Stimulated activated CD4-positive, alpha-beta T cell treated with anti-CD3 and anti-CD28 coated beads, Interleukin-15, amount 100 ng/mL, for 1 hour (primary cell): ENCODE measurements at regions not wholly inside any gene's neighbourhood (a gene's known extent, or its start where the extent isn't known, plus 50 kb on each side); places are given as distances from the start of the nearest gene placed in this dataset.

Experiments used
- DNase-seq, 2 donors: peaks; one replicate each; pipeline ENCODE4 v3.0.0-alpha.2; 2020; ENCODE audit warnings: low read depth in 1 of 2, low spot score in 1 of 2

GRCh38 chr22:49075150-49075549, 752.5 kb downstream of the BRD1 start:
- DNase-seq, result no peak

DNA sequence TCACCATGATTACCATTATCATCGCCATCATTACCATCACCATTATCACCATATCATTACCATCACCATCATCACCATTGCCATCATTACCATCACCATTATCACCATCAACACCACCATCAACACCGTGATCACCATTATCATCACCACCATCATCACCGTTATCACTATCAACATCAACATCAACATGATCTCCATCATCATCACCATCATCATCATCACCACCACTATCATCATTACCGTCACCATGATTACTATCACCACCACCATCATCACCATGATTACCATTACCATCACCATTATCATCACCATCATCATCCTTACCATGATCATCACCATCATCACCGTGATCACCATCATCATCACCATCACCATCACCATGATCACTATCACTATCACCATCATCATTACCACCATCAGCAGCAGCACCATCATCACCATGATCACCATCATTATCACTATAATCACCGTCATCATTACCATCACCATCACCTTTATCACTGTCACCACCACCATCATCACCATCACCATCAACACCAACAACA, 753.7 kb downstream of the BRD1 start:
- no peak for DNase-seq

DNA sequence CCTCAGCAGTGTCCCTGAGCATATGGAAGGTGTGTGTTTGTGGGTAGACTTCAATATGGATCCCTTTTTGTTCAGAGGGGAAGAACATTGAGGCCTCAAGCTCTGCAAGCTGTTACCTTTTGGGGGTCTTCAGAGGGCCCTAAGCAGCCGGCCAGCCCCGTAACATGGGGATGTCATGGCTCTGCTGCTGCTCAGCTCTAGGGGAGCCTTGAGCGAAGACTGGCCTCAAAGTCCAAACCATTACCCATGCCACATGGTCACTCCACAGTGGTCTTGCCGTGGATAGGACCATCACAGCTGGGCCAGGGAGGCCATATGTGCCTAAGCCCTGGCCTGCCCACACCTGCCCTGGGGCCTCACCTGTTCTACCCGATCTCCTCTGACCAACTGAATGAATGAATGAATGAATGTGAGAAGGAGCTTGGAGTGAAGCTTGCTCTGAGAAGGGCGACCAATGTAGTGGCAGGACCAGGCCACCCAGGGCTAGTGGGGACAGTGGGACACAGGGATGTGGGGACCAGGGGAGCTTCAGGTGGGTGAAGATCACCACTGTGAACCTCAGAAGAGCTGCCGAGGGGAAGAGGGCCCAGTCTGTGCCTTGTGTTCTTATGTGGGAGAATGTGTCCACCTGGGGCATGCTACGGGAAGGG, 754.6 kb downstream of the BRD1 start:
- no peak for DNase-seq

DNA sequence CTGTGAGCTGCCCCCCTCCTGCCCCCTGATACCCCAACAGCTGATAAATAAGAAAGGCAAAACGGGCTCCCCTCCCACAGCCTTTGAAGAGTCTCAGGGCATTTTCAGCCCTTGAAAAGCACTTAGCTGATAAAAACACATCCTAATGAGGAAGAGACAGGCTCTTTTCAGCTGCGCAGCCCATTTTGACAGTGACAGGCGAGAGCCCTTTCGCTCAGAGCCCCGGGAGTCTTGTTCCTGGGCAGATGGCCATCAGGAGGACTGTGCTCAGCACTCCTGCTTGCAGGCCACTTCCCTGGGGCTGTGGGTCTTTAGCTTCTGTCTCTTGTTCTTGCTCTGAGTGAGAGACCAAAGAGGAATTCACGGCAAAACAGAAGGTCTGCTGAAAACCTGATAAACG, 757.2 kb downstream of the BRD1 start:
- DNase-seq, result no peak

GRCh38 chr22:49068861-49069500, 758.7 kb downstream of the BRD1 start:
- no peak for DNase-seq

- DNase-seq, result no peak
Observed at GRCh38 chr22:49067504-49067903, 760.2 kb downstream of the BRD1 start.

- no peak for DNase-seq
Observed at GRCh38 chr22:49066619-49067018, 761.1 kb downstream of the BRD1 start.

DNA sequence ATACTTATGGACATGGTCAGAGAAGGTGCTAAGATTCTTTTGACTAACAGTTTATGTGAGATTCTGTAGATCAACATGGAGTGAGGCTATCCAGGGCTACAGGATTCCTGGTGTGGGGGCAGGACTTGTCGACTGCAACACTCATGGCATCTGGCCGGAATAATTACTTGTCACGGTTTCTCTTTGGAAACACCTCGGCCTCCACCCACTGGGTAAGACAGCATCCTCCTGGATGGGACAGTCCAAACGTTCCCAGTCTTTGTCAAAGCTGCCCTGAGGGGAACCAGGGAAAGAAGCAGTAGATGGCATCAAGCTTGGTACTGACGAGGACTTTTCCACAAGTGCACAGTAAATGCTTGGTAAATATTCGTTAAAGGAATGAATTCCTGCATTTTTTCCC, 762.8 kb downstream of the BRD1 start:
- DNase-seq, result no peak

- no peak for DNase-seq
Observed at GRCh38 chr22:49063545-49063890, 764.2 kb downstream of the BRD1 start.

GRCh38 chr22:49062802-49063544, 764.7 kb downstream of the BRD1 start:
- DNase-seq, result no peak

DNA sequence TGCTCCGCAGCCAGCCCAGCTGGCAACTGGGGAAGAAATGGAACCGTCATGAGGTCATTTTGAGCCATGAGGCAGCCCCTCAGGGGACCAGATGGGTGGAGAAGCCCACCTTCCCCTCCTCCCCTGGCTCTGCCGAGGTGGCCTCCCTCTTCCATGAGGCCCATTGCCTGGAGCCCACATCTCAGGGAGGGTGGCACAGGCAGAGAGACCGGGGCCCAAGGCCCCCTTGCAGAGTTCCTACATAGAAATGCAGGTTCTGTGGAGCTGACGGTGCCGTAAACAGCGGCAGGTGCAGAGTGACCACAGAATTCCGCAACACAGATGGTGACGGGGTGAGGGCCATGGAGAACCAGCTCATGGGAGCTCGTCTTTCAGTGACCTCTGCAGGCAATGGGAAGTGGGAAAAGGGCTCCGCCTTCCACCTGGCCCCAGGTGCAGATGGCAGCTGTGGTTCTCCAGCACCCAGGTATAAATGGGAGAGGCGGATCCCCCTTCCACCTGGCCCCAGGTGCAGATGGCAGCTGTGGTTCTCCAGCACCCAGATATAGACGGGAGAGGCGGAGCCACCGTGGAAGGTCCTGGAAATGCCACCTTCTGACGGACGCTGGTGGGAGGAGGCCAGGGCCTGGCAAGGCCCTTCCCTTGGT, 765.4 kb downstream of the BRD1 start:
- no peak for DNase-seq

GRCh38 chr22:49057910-49058309, 769.8 kb downstream of the BRD1 start:
- no peak for DNase-seq

- no peak for DNase-seq
Observed at GRCh38 chr22:49056301-49056700, 771.4 kb downstream of the BRD1 start.

GRCh38 chr22:49055406-49055805, 772.3 kb downstream of the BRD1 start:
- DNase-seq, result no peak

DNA sequence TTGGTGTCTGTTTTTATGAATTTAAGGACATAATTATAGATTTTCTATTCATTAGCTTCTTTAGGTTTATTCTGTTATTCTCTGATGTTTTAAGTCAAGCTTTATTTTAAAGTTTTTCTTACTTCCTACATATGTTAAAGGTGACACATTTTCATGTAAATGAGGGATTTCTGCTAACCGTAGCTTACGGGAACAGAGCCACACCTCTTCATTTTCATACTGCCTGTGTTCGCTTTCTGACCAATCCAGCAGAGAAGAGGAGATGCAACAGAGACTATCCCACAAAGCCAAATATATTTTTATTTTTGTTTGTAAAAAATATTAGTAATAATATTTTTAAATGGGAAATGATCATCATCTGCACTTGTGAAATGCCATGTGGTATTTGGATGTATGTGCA, 774.1 kb downstream of the BRD1 start:
- no peak for DNase-seq

DNA sequence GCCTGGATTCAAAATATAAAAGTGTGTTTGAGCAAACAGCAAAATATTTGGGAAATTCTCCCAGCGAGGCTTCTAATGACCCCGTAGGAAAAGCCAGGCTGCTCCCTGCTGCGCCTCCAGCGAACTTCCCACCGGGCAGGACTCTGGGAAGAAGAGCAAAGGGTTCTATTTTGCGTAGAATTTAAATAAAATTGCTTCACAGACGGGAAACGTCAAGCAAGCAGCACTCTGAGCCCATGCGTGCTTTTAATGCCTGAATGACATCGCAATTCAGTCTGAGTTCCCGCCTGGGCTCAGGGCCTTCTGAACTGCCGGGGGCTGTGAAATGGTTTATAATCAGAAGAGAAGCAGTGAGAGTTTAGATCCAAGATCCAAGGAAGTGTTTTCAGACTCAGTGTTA, 775.1 kb downstream of the BRD1 start:
- no peak for DNase-seq

DNA sequence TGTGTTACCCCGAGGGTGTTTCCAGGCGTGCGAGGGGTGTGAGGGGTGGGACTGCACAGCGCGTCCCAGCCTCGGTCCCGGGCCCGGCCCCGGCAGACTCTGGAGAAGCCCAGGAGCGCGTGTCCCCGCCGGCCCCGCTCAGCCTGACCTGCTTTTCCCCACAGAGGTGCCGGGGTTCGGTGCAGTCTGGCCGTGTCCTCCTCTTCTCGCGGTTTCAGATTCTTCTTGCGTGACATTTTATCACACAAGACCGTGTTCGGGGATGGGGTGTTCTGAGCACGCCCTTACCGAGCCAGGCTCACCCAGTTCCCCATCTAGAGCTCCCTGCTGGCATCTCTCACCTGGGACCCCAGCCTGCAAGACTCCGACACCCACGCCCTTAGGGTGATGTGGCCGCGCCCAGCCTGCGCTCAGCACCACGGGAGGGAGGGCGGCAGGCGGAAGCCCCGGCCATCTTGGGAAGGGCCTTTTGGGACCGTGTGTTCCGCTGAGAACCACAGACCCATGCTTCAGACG, 775.6 kb downstream of the BRD1 start:
- DNase-seq, result peak in 1 of 2 donors; percentile 15

GRCh38 chr22:49051491-49052022, 776.1 kb downstream of the BRD1 start:
- DNase-seq, result no peak

DNA sequence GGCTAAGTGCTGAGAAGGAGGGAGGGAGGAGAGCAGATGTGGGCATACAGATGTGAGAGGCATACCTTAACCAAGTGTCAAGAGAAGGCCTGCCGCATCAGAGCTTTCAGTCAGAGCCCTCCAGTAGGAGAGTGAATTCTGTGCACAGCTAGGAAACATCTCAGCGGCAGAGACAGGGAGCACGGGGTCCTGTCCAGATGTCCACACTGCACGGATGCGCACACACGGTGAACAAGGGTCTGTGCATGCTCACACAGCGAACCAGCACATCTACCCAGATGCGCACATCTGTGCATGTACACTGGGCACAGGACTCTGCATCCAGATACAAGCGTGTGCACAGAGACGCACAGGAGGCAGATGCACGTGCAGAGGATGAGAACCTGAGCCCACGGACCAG, 778.0 kb downstream of the BRD1 start:
- DNase-seq, result no peak

DNA sequence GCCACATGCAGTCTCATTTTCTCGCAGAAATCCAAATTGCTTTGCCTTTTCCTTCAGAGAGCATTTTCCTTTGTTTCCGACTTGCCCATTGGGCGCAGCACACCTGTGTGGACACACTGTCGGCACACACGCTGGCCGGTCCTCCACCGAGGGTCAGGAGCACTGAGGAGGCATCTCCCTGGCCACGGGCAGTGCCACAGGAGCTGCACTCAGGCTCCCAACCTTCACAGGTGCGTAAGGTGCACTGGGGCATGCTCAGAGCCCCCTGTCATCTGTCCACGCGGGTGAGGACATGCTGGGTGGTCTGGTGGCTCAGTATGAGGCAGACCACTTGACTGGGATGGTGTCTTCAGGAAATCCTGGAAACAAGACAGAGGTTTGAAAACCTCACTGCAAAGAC, 779.1 kb downstream of the BRD1 start:
- DNase-seq, result no peak

- no peak for DNase-seq
Observed at GRCh38 chr22:49047447-49047846, 780.2 kb downstream of the BRD1 start.
